GM12878 (cell line): ENCODE measurements at regions not wholly inside any gene's neighbourhood (a gene's known extent, or its start where the extent isn't known, plus 50 kb on each side); places are given as distances from the start of the nearest gene placed in this dataset.

ENCODE experiments used
- ATAC-seq: fragments of 200-7000 bp; cut with Tn5 transposase; 3 replicates; pipeline ENCODE4 v1.9.1; 2020; ENCODE audit warnings: mild to moderate bottlenecking, moderate library complexity
- BruUV-seq: library from RNA; stranded (reverse); fragments of 400-500 nt; replicated peaks from 2 replicates; lab custom pipeline; 2021; lab: Mats Ljungman, UMichigan
- CTCF ChIA-PET: fragments of 300-600 bp; sonication (Branson Sonifier 250); formaldehyde crosslinking; extraction: SDS; loops from one replicate; lab custom pipeline; 2021; ENCODE audit warnings: inconsistent platforms; lab: Yijun Ruan, JAX
- POLR2A ChIA-PET: fragments of 350-600 bp; formaldehyde crosslinking; extraction: SDS; loops from one replicate; lab custom pipeline; 2021; ENCODE audit warnings: inconsistent platforms; lab: Charles Lee
- RAD21 ChIA-PET: fragments of 300-600 bp; sonication (Branson Sonifier 250); formaldehyde crosslinking; loops from one replicate; lab custom pipeline; 2023; ENCODE audit warnings: antibody characterized with exemption; ENCODE audit not compliant: unreplicated experiment; lab: Charles Lee
- SMC1A ChIA-PET: fragments of 300-600 bp; sonication (Branson Sonifier 250); formaldehyde crosslinking; loops from one replicate; lab custom pipeline; 2023; ENCODE audit not compliant: unreplicated experiment, uncharacterized antibody; lab: Charles Lee
- DNase-seq: peaks from one replicate; pipeline ENCODE4 v3.0.0-alpha.2; 2011; ENCODE audit warnings: low read depth, low spot score
- FAIRE-seq: peaks from 3 replicates; lab custom pipeline; 2011; peaks lifted over from hg19 to GRCh38; lab: Jason Lieb, UNC
- H2AFZ ChIP-seq: 2 replicates; pipeline ENCODE4 v1.6.0; 2011; ENCODE audit warnings: low read depth, low read length, control low read depth; ENCODE audit not compliant: control insufficient read depth
- H3K27ac ChIP-seq: 2 replicates; pipeline ENCODE4 v1.5.1; 2011; ENCODE audit warnings: control low read depth; ENCODE audit not compliant: control insufficient read depth, insufficient read depth
- H3K27me3 ChIP-seq, 2 experiments: replicated peaks in 1 of 2; 2 replicates each; pipeline versions ENCODE4 v1.6.0 to v1.6.1; 2011; ENCODE audit warnings: low read length in 1 of 2; ENCODE audit not compliant: control insufficient read depth in 2 of 2, insufficient read depth in 2 of 2
- H3K36me3 ChIP-seq, 2 experiments: 2 replicates each; pipeline ENCODE4 v1.5.1; 2011; ENCODE audit warnings: low read length in 1 of 2; ENCODE audit not compliant: control insufficient read depth in 2 of 2, insufficient read depth in 2 of 2
- H3K4me1 ChIP-seq: 2 replicates; pipeline ENCODE4 v1.6.1; 2011; ENCODE audit warnings: mild to moderate bottlenecking, low read length, moderate library complexity, mixed read lengths; ENCODE audit not compliant: control insufficient read depth, insufficient read depth
- H3K4me2 ChIP-seq: 2 replicates; pipeline ENCODE4 v1.6.0; 2011; ENCODE audit warnings: control low read depth; ENCODE audit not compliant: control insufficient read depth, insufficient read depth
- H3K4me3 ChIP-seq: fragments of 200-600 bp; sonication (generic); 2 replicates; pipeline ENCODE4 v1.5.1; 2016
- H3K79me2 ChIP-seq: 2 replicates; pipeline ENCODE4 v1.6.0; 2011; ENCODE audit warnings: low read length; ENCODE audit not compliant: control insufficient read depth, insufficient read depth
- H3K9ac ChIP-seq: 2 replicates; pipeline ENCODE4 v1.8.0; 2011; ENCODE audit warnings: low read length, control low read depth, mixed read lengths; ENCODE audit not compliant: control insufficient read depth, insufficient read depth
- H3K9me3 ChIP-seq: replicated peaks from 3 replicates; pipeline ENCODE4 v1.5.1; 2011; ENCODE audit warnings: mild to moderate bottlenecking, low read length; ENCODE audit not compliant: control insufficient read depth, insufficient read depth
- H4K20me1 ChIP-seq: 2 replicates; pipeline ENCODE4 v1.6.0; 2011; ENCODE audit not compliant: control insufficient read depth, insufficient read depth
- BRCA1 ChIP-seq: IDR thresholded peaks from 2 replicates; pipeline ENCODE4 v1.6.1; 2011; ENCODE audit warnings: low read depth, low read length, improper control_type of control experiment
- HDAC2 ChIP-seq: fragments of 200-600 bp; sonication (generic); IDR thresholded peaks from 2 replicates; pipeline ENCODE4 v1.6.1; 2017
- HDGF ChIP-seq: fragments of 450-650 bp; IDR thresholded peaks from 2 replicates; pipeline ENCODE4 v1.6.1; 2016; ENCODE audit warnings: antibody characterized with exemption
- SP1 ChIP-seq: IDR thresholded peaks from one replicate; pipeline ENCODE4 v1.6.1; 2011; ENCODE audit warnings: low read depth, low read length
- TCF3 ChIP-seq: IDR thresholded peaks from 2 replicates; pipeline ENCODE4 v1.6.1; 2012; ENCODE audit warnings: low read depth, mild to moderate bottlenecking, low read length, borderline replicate concordance; ENCODE audit not compliant: insufficient read depth
- ZZZ3 ChIP-seq: IDR thresholded peaks from 2 replicates; pipeline ENCODE4 v1.6.1; 2011; ENCODE audit warnings: low read depth; ENCODE audit not compliant: control insufficient read depth, insufficient read length
- WGBS: methylation state at CpG from one replicate; pipeline ENCODE4 v1.1.6; 2016; ENCODE audit warnings: low lambda C conversion rate; ENCODE audit not compliant: insufficient replicate concordance, insufficient coverage; ENCODE audit errors: missing lambda C conversion rate; 5-methylcytosine and 5-hydroxymethylcytosine counted together
- in situ Hi-C: fragments of 300-500 bp; cut with MboI; formaldehyde crosslinking; loops from 9 replicates; pipeline ENCODE4 v1.14.3; 2018; ENCODE audit warnings: mixed read lengths
- intact Hi-C: fragments of 100-400 bp; cut with micrococcal nuclease; formaldehyde crosslinking; loops from one replicate; pipeline ENCODE4 v1.14.2; 2022; ENCODE audit not compliant: unreplicated experiment
- TF ChIP-seq, protein P1 (sequence below): IDR thresholded peaks from 2 replicates; pipeline ENCODE4 v1.6.1; 2012; ENCODE audit warnings: low read depth, low read length, improper control_type of control experiment
- TF ChIP-seq, protein P2 (sequence below): fragments of 450-650 bp; IDR thresholded peaks from 2 replicates; pipeline ENCODE4 v1.6.1; 2017; ENCODE audit warnings: borderline replicate concordance
- TF ChIP-seq, protein P3 (sequence below): fragments of 450-650 bp; conservative IDR thresholded peaks from 2 replicates; pipeline ENCODE4 v1.6.1; 2017; ENCODE audit warnings: mild to moderate bottlenecking, moderate library complexity
- TF ChIP-seq, protein P4 (sequence below): fragments of 450-650 bp; IDR thresholded peaks from 2 replicates; pipeline ENCODE4 v1.6.1; 2016; ENCODE audit warnings: mild to moderate bottlenecking, moderate library complexity, borderline replicate concordance
- TF ChIP-seq, protein P5 (sequence below): fragments of 450-650 bp; IDR thresholded peaks from 2 replicates; pipeline ENCODE4 v1.6.1; 2018; ENCODE audit warnings: borderline replicate concordance, mild to moderate bottlenecking; ENCODE audit not compliant: partially characterized antibody

DNA sequence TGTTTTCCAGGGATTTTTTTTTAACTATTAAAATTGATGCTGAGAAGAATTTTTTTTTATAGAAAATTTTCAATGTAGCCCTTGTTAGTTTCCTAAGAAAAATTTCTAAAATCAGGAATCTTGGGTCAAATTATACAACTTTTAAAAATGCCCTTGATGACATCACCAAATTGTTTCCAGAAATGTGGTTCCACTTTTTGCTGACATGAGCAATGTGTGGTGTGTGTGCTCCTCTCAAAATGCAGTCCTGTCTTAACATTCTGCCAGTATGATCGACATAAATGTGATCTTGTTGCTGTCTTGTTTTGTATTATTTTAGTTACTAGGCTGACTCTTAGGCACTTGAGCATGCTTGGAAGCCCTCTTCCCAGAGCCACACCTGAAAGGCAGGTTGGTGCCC lies 89.7 kb upstream of the ST6GAL2 start:
- ChIA-PET POLR2A (interaction anchor here (0.6 kb wide), 1 partner anchor 130 kb away, joined by 4 read pairs; no protein-coding TSS in a partner anchor), SMC1A (no interaction called here), RAD21 (no interaction called here), CTCF (no interaction called here)
- intact Hi-C loops, result no loop called here
- Histone ChIP-seq H3K36me3 (no peaks in the 10 kb centered on the region), H3K9me3 (no peaks in the 10 kb centered on the region), H3K27me3 (no peaks in the 10 kb centered on the region), H2AFZ (no peak overlapping the region), H3K4me3 (no peak overlapping the region), H4K20me1 (no peaks in the 10 kb centered on the region), H3K27ac (no peak overlapping the region), H3K79me2 (no peaks in the 10 kb centered on the region), H3K4me1 (no peaks in the 10 kb centered on the region), H3K9ac (no peak overlapping the region), H3K4me2 (no peak overlapping the region)
- in situ Hi-C loops, result no loop called here
- ATAC-seq, result no peak
- no TSS peak for BruUV-seq
- no peak for FAIRE-seq
- no peak for DNase-seq
- WGBS, result 0% methylated on average over 1 of the region's 1 CpG
- TF ChIP-seq SP1 (no peak), HDGF (no peak), HDAC2 (no peak), TCF3 (no peak), BRCA1 (no peak), ZZZ3 (no peak)
- TF ChIP-seq, protein P1, sequence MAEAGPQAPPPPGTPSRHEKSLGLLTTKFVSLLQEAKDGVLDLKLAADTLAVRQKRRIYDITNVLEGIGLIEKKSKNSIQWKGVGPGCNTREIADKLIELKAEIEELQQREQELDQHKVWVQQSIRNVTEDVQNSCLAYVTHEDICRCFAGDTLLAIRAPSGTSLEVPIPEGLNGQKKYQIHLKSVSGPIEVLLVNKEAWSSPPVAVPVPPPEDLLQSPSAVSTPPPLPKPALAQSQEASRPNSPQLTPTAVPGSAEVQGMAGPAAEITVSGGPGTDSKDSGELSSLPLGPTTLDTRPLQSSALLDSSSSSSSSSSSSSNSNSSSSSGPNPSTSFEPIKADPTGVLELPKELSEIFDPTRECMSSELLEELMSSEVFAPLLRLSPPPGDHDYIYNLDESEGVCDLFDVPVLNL, result no peak
- TF ChIP-seq, protein P2, sequence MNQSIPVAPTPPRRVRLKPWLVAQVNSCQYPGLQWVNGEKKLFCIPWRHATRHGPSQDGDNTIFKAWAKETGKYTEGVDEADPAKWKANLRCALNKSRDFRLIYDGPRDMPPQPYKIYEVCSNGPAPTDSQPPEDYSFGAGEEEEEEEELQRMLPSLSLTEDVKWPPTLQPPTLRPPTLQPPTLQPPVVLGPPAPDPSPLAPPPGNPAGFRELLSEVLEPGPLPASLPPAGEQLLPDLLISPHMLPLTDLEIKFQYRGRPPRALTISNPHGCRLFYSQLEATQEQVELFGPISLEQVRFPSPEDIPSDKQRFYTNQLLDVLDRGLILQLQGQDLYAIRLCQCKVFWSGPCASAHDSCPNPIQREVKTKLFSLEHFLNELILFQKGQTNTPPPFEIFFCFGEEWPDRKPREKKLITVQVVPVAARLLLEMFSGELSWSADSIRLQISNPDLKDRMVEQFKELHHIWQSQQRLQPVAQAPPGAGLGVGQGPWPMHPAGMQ, result no peak
- TF ChIP-seq, protein P3, sequence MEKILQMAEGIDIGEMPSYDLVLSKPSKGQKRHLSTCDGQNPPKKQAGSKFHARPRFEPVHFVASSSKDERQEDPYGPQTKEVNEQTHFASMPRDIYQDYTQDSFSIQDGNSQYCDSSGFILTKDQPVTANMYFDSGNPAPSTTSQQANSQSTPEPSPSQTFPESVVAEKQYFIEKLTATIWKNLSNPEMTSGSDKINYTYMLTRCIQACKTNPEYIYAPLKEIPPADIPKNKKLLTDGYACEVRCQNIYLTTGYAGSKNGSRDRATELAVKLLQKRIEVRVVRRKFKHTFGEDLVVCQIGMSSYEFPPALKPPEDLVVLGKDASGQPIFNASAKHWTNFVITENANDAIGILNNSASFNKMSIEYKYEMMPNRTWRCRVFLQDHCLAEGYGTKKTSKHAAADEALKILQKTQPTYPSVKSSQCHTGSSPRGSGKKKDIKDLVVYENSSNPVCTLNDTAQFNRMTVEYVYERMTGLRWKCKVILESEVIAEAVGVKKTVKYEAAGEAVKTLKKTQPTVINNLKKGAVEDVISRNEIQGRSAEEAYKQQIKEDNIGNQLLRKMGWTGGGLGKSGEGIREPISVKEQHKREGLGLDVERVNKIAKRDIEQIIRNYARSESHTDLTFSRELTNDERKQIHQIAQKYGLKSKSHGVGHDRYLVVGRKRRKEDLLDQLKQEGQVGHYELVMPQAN, result no peak
- TF ChIP-seq, protein P4, sequence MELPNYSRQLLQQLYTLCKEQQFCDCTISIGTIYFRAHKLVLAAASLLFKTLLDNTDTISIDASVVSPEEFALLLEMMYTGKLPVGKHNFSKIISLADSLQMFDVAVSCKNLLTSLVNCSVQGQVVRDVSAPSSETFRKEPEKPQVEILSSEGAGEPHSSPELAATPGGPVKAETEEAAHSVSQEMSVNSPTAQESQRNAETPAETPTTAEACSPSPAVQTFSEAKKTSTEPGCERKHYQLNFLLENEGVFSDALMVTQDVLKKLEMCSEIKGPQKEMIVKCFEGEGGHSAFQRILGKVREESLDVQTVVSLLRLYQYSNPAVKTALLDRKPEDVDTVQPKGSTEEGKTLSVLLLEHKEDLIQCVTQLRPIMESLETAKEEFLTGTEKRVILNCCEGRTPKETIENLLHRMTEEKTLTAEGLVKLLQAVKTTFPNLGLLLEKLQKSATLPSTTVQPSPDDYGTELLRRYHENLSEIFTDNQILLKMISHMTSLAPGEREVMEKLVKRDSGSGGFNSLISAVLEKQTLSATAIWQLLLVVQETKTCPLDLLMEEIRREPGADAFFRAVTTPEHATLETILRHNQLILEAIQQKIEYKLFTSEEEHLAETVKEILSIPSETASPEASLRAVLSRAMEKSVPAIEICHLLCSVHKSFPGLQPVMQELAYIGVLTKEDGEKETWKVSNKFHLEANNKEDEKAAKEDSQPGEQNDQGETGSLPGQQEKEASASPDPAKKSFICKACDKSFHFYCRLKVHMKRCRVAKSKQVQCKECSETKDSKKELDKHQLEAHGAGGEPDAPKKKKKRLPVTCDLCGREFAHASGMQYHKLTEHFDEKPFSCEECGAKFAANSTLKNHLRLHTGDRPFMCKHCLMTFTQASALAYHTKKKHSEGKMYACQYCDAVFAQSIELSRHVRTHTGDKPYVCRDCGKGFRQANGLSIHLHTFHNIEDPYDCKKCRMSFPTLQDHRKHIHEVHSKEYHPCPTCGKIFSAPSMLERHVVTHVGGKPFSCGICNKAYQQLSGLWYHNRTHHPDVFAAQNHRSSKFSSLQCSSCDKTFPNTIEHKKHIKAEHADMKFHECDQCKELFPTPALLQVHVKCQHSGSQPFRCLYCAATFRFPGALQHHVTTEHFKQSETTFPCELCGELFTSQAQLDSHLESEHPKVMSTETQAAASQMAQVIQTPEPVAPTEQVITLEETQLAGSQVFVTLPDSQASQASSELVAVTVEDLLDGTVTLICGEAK, result no peak
- TF ChIP-seq, protein P5, sequence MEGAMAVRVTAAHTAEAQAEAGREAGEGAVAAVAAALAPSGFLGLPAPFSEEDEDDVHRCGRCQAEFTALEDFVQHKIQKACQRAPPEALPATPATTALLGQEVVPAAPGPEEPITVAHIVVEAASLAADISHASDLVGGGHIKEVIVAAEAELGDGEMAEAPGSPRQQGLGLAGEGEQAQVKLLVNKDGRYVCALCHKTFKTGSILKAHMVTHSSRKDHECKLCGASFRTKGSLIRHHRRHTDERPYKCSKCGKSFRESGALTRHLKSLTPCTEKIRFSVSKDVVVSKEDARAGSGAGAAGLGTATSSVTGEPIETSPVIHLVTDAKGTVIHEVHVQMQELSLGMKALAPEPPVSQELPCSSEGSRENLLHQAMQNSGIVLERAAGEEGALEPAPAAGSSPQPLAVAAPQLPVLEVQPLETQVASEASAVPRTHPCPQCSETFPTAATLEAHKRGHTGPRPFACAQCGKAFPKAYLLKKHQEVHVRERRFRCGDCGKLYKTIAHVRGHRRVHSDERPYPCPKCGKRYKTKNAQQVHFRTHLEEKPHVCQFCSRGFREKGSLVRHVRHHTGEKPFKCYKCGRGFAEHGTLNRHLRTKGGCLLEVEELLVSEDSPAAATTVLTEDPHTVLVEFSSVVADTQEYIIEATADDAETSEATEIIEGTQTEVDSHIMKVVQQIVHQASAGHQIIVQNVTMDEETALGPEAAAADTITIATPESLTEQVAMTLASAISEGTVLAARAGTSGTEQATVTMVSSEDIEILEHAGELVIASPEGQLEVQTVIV, result no peak
